Panc1 (cell line): ENCODE measurements at regions not wholly inside any gene's neighbourhood (a gene's known extent, or its start where the extent isn't known, plus 50 kb on each side); places are given as distances from the start of the nearest gene placed in this dataset.

Experiments used
- CTCF ChIP-seq: fragments of 450-650 bp; IDR thresholded peaks from 2 replicates; pipeline ENCODE4 v1.5.1; 2017; ENCODE audit warnings: mild to moderate bottlenecking
- POLR2AphosphoS5 ChIP-seq: IDR thresholded peaks from 2 replicates; pipeline ENCODE4 v1.6.1; 2012; ENCODE audit warnings: mild to moderate bottlenecking, low read depth, low read length, moderate library complexity
- REST ChIP-seq, 2 experiments: IDR thresholded peaks; 2 replicates each; pipeline ENCODE4 v1.6.1; 2011 to 2012; ENCODE audit warnings: low read depth in 2 of 2, control low read depth in 1 of 2, low read length in 1 of 2, mild to moderate bottlenecking in 1 of 2, moderate library complexity in 1 of 2; ENCODE audit not compliant: insufficient read depth in 1 of 2
- SIN3A ChIP-seq: IDR thresholded peaks from 2 replicates; pipeline ENCODE4 v1.6.1; 2012; ENCODE audit warnings: low read depth, mild to moderate bottlenecking, low read length, moderate library complexity, borderline replicate concordance; ENCODE audit not compliant: insufficient read depth

DNA sequence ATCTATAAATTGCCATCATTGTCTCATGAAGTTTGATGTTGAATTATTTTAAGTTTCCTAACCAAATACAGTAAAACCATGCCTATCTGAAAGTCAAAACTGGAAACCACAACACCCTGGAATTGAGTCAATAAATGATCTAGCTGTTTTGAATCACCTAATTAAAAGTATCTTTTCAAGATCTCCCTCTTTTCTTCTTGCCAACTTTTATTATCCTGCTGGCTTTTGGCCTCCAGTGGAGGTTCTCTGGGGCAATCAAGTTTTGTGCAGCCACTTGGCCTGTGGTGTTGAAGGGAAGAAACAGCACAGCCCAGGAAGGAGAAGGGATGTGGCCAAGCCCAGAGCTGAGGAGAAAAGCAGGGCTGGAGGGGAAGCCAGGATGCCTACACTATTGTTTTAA lies 255.4 kb downstream of the COG6 start:
- TF ChIP-seq CTCF, result no peak
- TF ChIP-seq SIN3A, result no peak
- TF ChIP-seq REST (IDR thresholded peaks at IDR 0.05; ENCODE audit: insufficient read depth in 1 of 2, low read depth in 2 of 2, low read length in 1 of 2), result no peak
- no peak for TF ChIP-seq POLR2AphosphoS5
